ENCODE measurements at regions not wholly inside any gene's neighbourhood (a gene's known extent, or its start where the extent isn't known, plus 50 kb on each side); places are given as distances from the start of the nearest gene placed in this dataset.

GRCh38 chr2:176558574-176559140 is 289.4 kb downstream of the MTX2 start:
- CTCF ChIA-PET: interaction anchor here (0.6 to 1.2 kb wide), 7 partner anchors 15 to 432 kb away, joined by 3 to 4 read pairs (median 3); no protein-coding TSS in a partner anchor
- Histone ChIP-seq H3K36me3 (ENCODE audit: control insufficient read depth in 2 of 2, insufficient read depth in 1 of 2, low read length in 2 of 2) (no peaks in the 10 kb centered on the region), H3K4me3 (ENCODE audit: low read depth, low read length) (no peak overlapping the region), H3K9me3 (ENCODE audit: control insufficient read depth, insufficient read depth, low read depth, low read length) (no peaks in the 10 kb centered on the region), H3K4me1 (ENCODE audit: control insufficient read depth, insufficient read depth, low read length) (peaks cover 4% of the 10 kb centered on the region; the same call in 1 of the 2 replicates), H3K27ac (ENCODE audit: extremely low read depth, low read depth, low read length) (no peak overlapping the region)
- POLR2A ChIA-PET: interaction anchor here (0.7 kb wide), 1 partner anchor 590 kb away, joined by 4 read pairs; no protein-coding TSS in a partner anchor
- TF ChIP-seq ZNF626 (tag by site-specific recombination; IDR thresholded peaks at IDR 0.05): no peak
- no peak for TF ChIP-seq ZFP37 (tag by site-specific recombination; IDR thresholded peaks at IDR 0.05)
- TF ChIP-seq ZNF362 (tag by site-specific recombination; IDR thresholded peaks at IDR 0.05): no peak
- TF ChIP-seq ZBTB11 (tag by site-specific recombination; conservative IDR thresholded peaks at IDR 0.05; ENCODE audit: low read depth): no peak
- no peak for TF ChIP-seq ZNF18 (tag by site-specific recombination; IDR thresholded peaks at IDR 0.05)
- no peak for TF ChIP-seq ZNF664 (tag by site-specific recombination; IDR thresholded peaks at IDR 0.05)
- TF ChIP-seq BCL6B (tag by site-specific recombination; IDR thresholded peaks at IDR 0.05): no peak
- TF ChIP-seq ZNF501 (tag by site-specific recombination; IDR thresholded peaks at IDR 0.05): no peak
- TF ChIP-seq ZNF571 (tag by site-specific recombination; IDR thresholded peaks at IDR 0.05): no peak
- TF ChIP-seq ZNF335 (tag by site-specific recombination; conservative IDR thresholded peaks at IDR 0.05): no peak
- no peak for TF ChIP-seq ZFP3 (tag by site-specific recombination; IDR thresholded peaks at IDR 0.05; ENCODE audit: low read depth)
- TF ChIP-seq ZBTB6 (tag by site-specific recombination; IDR thresholded peaks at IDR 0.05): no peak
- no peak for TF ChIP-seq BCL11B (tag by site-specific recombination; IDR thresholded peaks at IDR 0.05; ENCODE audit: low read depth)
- TF ChIP-seq ZNF138 (tag by site-specific recombination; IDR thresholded peaks at IDR 0.05; ENCODE audit: borderline replicate concordance): no peak
- TF ChIP-seq ZNF239 (tag by site-specific recombination; IDR thresholded peaks at IDR 0.05): no peak

GRCh38 chr2:176560296-176560695 is 291.1 kb downstream of the MTX2 start:
- Histone ChIP-seq H3K4me1 (ENCODE audit: control insufficient read depth, insufficient read depth, low read length) (peaks cover 4% of the 10 kb centered on the region; the same call in 1 of the 2 replicates), H3K36me3 (ENCODE audit: control insufficient read depth in 2 of 2, insufficient read depth in 1 of 2, low read length in 2 of 2) (no peaks in the 10 kb centered on the region), H3K27ac (ENCODE audit: extremely low read depth, low read depth, low read length) (no peak overlapping the region), H3K4me3 (ENCODE audit: low read depth, low read length) (no peak overlapping the region), H3K9me3 (ENCODE audit: control insufficient read depth, insufficient read depth, low read depth, low read length) (no peaks in the 10 kb centered on the region)
- no peak for TF ChIP-seq ZNF518A (tag by site-specific recombination; conservative IDR thresholded peaks at IDR 0.05; ENCODE audit: low read depth)
- ChIA-PET POLR2A (interaction anchor here (0.6 kb wide), 1 partner anchor 636 kb away, joined by 4 read pairs; no protein-coding TSS in a partner anchor), CTCF (interaction anchor here (0.8 to 1.5 kb wide), 4 partner anchors 23 to 589 kb away, joined by 3 to 4 read pairs (median 4); no protein-coding TSS in a partner anchor)
